Epithelial cell of proximal tubule (primary cell): ENCODE measurements at regions not wholly inside any gene's neighbourhood (a gene's known extent, or its start where the extent isn't known, plus 50 kb on each side); places are given as distances from the start of the nearest gene placed in this dataset.
"Not testable (repeated sequence)": the region's sequence is repeated elsewhere in the genome, so short reads cannot be mapped to it uniquely, and the experiment has no call there.

ENCODE experiments used
- DNase-seq: peaks from one replicate; pipeline ENCODE4 v3.0.0-alpha.2; 2011; ENCODE audit warnings: low read depth
- H3K4me3 ChIP-seq: 2 replicates; pipeline ENCODE4 v1.5.1; 2011; ENCODE audit warnings: low read depth, mild to moderate bottlenecking, low read length
- CTCF ChIP-seq: conservative IDR thresholded peaks from 2 replicates; pipeline ENCODE4 v1.5.1; 2012; ENCODE audit warnings: low read depth, mild to moderate bottlenecking, low read length

GRCh38 chr2:234861841-234862735, 89.7 kb upstream of the SH3BP4 start:
- no peak for DNase-seq
- no peak overlapping the region for H3K4me3 ChIP-seq
- no peak for TF ChIP-seq CTCF

GRCh38 chr2:234859330-234859872, 92.4 kb upstream of the SH3BP4 start:
- DNase-seq, H3K4me3 ChIP-seq: not testable (repeated sequence)

- no peak for DNase-seq
- H3K4me3 ChIP-seq: no peak overlapping the region
- TF ChIP-seq CTCF: no peak
Measured at GRCh38 chr2:234858790-234859329, 93.0 kb upstream of the SH3BP4 start.

- TF ChIP-seq CTCF: no peak
- no peak overlapping the region for H3K4me3 ChIP-seq
- DNase-seq: no peak
Measured at GRCh38 chr2:234858145-234858544, 93.7 kb upstream of the SH3BP4 start.

- TF ChIP-seq CTCF: no peak
- DNase-seq: no peak
- no peak overlapping the region for H3K4me3 ChIP-seq
Measured at GRCh38 chr2:234853729-234854128, 98.1 kb upstream of the SH3BP4 start.

- TF ChIP-seq CTCF: no peak
- H3K4me3 ChIP-seq: no peak overlapping the region
- no peak for DNase-seq
Measured at GRCh38 chr2:234852941-234853340, 98.9 kb upstream of the SH3BP4 start.

GRCh38 chr2:234852035-234852434, 99.8 kb upstream of the SH3BP4 start:
- TF ChIP-seq CTCF: no peak
- no peak overlapping the region for H3K4me3 ChIP-seq
- DNase-seq: no peak
